ENCODE measurements at regions not wholly inside any gene's neighbourhood (a gene's known extent, or its start where the extent isn't known, plus 50 kb on each side); places are given as distances from the start of the nearest gene placed in this dataset.

DNA sequence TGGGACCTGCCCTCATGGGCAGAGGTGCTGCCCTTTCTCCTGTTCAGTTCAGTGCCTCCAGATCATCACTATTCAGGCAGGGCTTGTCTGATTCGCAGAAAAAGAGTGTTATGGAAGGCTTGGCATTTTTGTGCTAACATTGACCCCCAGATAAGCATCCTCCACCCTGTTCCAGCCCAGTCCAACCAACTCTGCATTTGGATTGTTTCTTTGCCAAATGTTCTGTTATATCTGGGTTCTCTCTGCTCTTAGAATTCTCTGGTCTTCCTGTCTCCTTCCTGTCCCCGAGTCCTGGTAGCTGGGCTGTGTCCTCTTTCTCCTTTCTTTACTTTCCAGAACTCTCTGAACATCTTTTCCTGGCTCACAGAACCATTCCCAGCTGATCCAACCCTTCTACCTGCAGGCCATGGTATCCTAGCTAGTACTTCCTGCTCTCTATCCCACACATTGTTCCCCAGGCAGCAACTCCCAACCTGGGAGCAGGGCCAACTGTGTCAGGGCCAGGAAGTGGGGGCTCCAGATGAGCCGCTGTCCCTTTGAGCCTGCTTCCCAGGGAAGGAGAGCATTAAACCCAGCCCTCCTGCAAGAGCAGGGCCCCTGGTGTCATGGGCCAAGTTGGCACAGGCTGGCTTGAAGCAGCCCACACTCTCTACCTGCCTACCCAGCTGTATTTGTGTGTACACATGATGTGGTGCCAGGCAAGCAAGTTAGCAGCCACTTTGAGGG is 280.7 kb upstream of the CADM1 start:
- Mint-ChIP-seq H3K27ac (no peak overlapping the region), H3K4me3 (no peak overlapping the region), H3K36me3 (no peaks in the 10 kb centered on the region), H3K4me1 (peaks cover 11% of the 10 kb centered on the region), H3K27me3 (ENCODE audit: low read depth) (no peaks in the 10 kb centered on the region), H3K9me3 (no peaks in the 10 kb centered on the region)
- DNase-seq (ENCODE audit: low spot score in 2 of 2, unreplicated experiment in 2 of 2): no peak
- TF ChIP-seq, protein P1, sequence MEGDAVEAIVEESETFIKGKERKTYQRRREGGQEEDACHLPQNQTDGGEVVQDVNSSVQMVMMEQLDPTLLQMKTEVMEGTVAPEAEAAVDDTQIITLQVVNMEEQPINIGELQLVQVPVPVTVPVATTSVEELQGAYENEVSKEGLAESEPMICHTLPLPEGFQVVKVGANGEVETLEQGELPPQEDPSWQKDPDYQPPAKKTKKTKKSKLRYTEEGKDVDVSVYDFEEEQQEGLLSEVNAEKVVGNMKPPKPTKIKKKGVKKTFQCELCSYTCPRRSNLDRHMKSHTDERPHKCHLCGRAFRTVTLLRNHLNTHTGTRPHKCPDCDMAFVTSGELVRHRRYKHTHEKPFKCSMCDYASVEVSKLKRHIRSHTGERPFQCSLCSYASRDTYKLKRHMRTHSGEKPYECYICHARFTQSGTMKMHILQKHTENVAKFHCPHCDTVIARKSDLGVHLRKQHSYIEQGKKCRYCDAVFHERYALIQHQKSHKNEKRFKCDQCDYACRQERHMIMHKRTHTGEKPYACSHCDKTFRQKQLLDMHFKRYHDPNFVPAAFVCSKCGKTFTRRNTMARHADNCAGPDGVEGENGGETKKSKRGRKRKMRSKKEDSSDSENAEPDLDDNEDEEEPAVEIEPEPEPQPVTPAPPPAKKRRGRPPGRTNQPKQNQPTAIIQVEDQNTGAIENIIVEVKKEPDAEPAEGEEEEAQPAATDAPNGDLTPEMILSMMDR (IDR thresholded peaks at IDR 0.05; ENCODE audit: unreplicated experiment): no peak

DNA sequence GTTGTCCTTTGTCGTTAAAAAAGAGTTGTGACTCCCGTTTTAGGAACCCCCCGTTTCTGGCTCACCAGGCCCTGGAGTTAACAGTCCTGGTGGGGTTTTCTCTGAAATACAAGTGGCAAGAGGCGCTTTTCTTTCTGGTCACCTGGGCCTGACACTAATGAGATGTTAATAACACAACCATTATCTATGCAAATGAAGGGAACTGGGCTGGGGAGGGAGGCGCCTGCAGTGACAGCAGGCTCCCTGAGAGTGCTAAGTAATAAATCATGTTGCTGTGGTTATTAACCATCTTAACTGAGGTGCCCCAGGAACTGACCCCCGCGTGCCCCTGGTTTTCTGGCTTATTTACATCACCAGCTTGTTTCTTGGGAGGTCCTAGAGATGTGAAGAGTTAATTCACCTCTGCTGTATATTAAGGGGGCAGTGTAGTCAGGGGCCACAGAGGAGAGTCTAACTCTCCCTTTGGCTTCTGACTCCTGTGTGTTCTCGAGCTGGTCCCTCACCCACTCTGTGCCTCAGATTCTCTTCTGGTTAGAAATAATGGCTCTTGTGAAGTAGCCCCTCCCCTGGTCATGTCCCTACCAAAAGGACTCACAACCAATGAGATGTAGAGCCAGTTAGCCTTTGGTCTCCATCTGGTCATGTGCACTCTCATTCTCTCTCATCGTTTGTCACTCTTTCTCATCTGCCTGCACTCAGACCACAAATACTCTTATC is 276.6 kb upstream of the CADM1 start:
- no peak for DNase-seq (ENCODE audit: low spot score in 2 of 2, unreplicated experiment in 2 of 2)
- TF ChIP-seq, protein P1 (IDR thresholded peaks at IDR 0.05; ENCODE audit: unreplicated experiment): no peak
- H3K27me3 Mint-ChIP-seq (ENCODE audit: low read depth): no peaks in the 10 kb centered on the region
- peaks cover 11% of the 10 kb centered on the region for H3K4me1 Mint-ChIP-seq
- no peaks in the 10 kb centered on the region for H3K9me3 Mint-ChIP-seq
- H3K27ac Mint-ChIP-seq: no peak overlapping the region
- no peaks in the 10 kb centered on the region for H3K36me3 Mint-ChIP-seq
- no peak overlapping the region for H3K4me3 Mint-ChIP-seq

DNA sequence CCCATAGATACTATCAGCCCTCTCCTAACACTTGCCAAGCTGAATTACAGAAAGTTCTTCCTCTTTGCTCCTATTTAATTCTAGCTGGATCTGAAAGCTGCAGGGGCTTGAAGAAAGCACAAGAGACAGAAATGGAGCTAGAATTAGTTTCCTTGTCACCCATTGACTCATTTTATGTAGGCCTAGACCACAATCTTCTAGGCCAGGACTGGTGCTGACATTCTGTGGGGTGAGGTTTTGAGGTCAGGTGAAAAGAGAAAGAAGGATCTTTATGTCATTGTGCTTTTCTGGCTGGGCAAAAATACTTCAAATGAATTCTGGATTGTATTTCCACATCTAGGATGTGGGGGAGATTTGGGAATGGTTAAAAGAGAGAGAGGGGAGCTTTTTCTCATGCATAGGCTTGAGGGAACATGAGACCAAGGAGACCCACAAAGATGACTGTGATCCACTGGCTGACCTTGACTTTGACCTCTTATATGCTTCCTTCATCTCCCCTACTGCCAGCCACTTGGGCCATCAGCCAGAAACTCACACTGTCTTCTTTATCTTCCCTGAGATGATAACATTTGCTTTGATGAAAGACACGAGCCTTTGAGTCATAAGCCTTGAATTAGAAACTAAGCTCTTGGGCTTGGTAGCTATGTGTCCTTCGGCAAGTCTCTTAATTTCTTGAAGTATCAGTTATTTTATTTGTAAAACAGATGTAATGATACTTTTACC is 274.9 kb upstream of the CADM1 start:
- no peak overlapping the region for H3K4me3 Mint-ChIP-seq
- no peaks in the 10 kb centered on the region for H3K27me3 Mint-ChIP-seq (ENCODE audit: low read depth)
- H3K27ac Mint-ChIP-seq: no peak overlapping the region
- H3K36me3 Mint-ChIP-seq: no peaks in the 10 kb centered on the region
- H3K4me1 Mint-ChIP-seq: peaks cover 9% of the 10 kb centered on the region
- H3K9me3 Mint-ChIP-seq: no peaks in the 10 kb centered on the region
- TF ChIP-seq, protein P1 (IDR thresholded peaks at IDR 0.05; ENCODE audit: unreplicated experiment): no peak
- DNase-seq (ENCODE audit: low spot score in 2 of 2, unreplicated experiment in 2 of 2): no peak

DNA sequence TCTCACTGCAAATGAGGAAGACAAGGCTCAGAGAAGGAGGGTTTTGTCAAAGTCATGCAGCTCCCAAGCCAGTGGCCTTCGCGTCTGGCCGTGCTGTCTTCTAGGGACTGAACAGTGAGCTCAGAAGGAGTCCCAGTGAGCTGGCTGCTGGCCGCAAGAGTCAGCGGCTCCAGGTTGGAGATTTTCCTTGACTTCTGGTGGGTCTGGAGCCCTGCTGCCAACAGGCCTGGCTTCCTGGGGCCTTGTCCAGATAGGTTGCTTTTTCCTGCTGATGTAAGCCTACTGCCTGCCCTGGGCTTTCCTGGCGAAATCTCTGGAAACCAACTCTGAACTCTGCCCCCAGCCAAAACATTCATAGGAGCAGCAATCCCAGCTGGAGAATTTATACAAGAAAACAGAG is 272.7 kb upstream of the CADM1 start:
- no peak for DNase-seq (ENCODE audit: low spot score in 2 of 2, unreplicated experiment in 2 of 2)
- Mint-ChIP-seq H3K4me1 (peaks cover 14% of the 10 kb centered on the region), H3K4me3 (no peak overlapping the region), H3K27me3 (ENCODE audit: low read depth) (no peaks in the 10 kb centered on the region), H3K9me3 (no peaks in the 10 kb centered on the region), H3K27ac (no peak overlapping the region), H3K36me3 (no peaks in the 10 kb centered on the region)
- TF ChIP-seq, protein P1 (IDR thresholded peaks at IDR 0.05; ENCODE audit: unreplicated experiment): no peak

DNA sequence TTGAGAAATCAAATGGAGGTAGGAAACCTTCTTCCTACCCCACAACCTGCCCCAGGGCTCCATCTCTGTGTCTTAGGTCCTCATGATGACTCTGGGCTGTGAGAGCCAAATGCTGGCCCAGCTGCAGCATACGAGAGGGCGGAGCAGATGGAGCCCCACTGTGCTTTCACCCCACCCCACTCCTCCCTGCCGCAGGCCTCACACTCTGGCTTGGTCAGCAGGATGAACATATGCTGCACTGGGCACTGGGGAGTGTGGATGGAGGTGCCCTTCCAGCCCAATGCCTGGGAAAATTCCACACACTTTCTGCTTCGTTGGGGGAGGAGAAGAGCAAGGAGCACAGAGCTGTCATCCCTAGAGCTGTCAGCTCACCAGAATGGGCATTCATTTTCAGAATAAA is 271.6 kb upstream of the CADM1 start:
- Mint-ChIP-seq H3K4me1 (peaks cover 8% of the 10 kb centered on the region), H3K27ac (no peak overlapping the region), H3K9me3 (no peaks in the 10 kb centered on the region), H3K27me3 (ENCODE audit: low read depth) (peaks cover 4% of the 10 kb centered on the region), H3K4me3 (no peak overlapping the region), H3K36me3 (no peaks in the 10 kb centered on the region)
- DNase-seq (ENCODE audit: low spot score in 2 of 2, unreplicated experiment in 2 of 2): no peak
- TF ChIP-seq, protein P1 (IDR thresholded peaks at IDR 0.05; ENCODE audit: unreplicated experiment): no peak

Data from mesothelial cell of epicardium (in vitro differentiated cells).